ENCODE measurements at regions not wholly inside any gene's neighbourhood (a gene's known extent, or its start where the extent isn't known, plus 50 kb on each side); places are given as distances from the start of the nearest gene placed in this dataset.

GRCh38 chr3:62936626-62937254, 61.5 kb upstream of the CADPS start:
- CTCF ChIA-PET (ENCODE audit: partially characterized antibody) = interaction anchor here (0.8 to 1.7 kb wide), 3 partner anchors 9 to 269 kb away, joined by 3 to 7 read pairs (median 4); no protein-coding TSS in a partner anchor
- Histone ChIP-seq H2BK12ac (ENCODE audit: low read depth, low read length) (no peak overlapping the region), H2BK15ac (ENCODE audit: low read length) (no peak overlapping the region), H3K18ac (ENCODE audit: extremely low read depth, low read length) (no peak overlapping the region), H3K14ac (ENCODE audit: insufficient read length) (no peak overlapping the region), H3K9ac (replicated peaks in 1 of 4; ENCODE audit: extremely low read depth in 1 of 4, low read depth in 3 of 4, low read length in 3 of 4) (no peak overlapping the region), H3K79me2 (ENCODE audit: control insufficient read depth in 1 of 2, insufficient read depth in 2 of 2, low read length in 2 of 2) (no peaks in the 10 kb centered on the region), H4K5ac (ENCODE audit: insufficient read length, low read depth, low read length) (no peak overlapping the region), H4K91ac (replicated peaks; ENCODE audit: insufficient read length, low read length) (no peak overlapping the region), H4K8ac (ENCODE audit: extremely low read depth, insufficient read depth, low read length) (no peak overlapping the region), H3K23ac (ENCODE audit: insufficient read length) (no peak overlapping the region), H4K20me1 (replicated peaks in 1 of 2; ENCODE audit: control insufficient read depth in 1 of 2, insufficient read depth in 2 of 2, low read length in 2 of 2) (no peaks in the 10 kb centered on the region), H3K56ac (replicated peaks; ENCODE audit: insufficient read length, low read depth, low read length) (no peak overlapping the region), H3K79me1 (ENCODE audit: low read depth, low read length) (no peaks in the 10 kb centered on the region), H3K4ac (replicated peaks; ENCODE audit: insufficient read length, low read depth, low read length) (no peak overlapping the region), H2BK20ac (ENCODE audit: low read length) (0 out of 2 replicates have a peak overlapping the region, but pooled peaks have one; percentile 43), H3K36me3 (ENCODE audit: control insufficient read depth in 2 of 4, insufficient read depth in 4 of 4, low read length in 3 of 4) (no peaks in the 10 kb centered on the region), H3K4me1 (replicated peaks in 1 of 4; ENCODE audit: control insufficient read depth in 3 of 4, insufficient read depth in 4 of 4, low read length in 3 of 4) (peaks cover 0 to 11% (median 3%) of the 10 kb centered on the region in 4 experiments; a peak in 4 of 7 replicates), H2BK120ac (replicated peaks; ENCODE audit: low read depth, low read length) (no peak overlapping the region), H3K23me2 (ENCODE audit: low read depth, low read length) (no peaks in the 10 kb centered on the region), H2AFZ (ENCODE audit: low read length) (no peak overlapping the region), H3K4me3 (ENCODE audit: extremely low read depth in 1 of 4, insufficient read depth in 2 of 4, low read depth in 3 of 4, low read length in 4 of 4) (no peak overlapping the region), H2AK5ac (ENCODE audit: low read depth, low read length) (no peak overlapping the region), H3K27ac (ENCODE audit: low read depth, low read length) (no peak overlapping the region), H3K4me2 (ENCODE audit: insufficient read depth in 1 of 2, low read depth in 2 of 2, low read length in 2 of 2) (no peak overlapping the region), H2BK5ac (ENCODE audit: low read depth, low read length) (no peak overlapping the region), H3K9me3 (ENCODE audit: insufficient read depth in 2 of 2, low read depth in 1 of 2, low read length in 1 of 2) (peaks cover 2 to 4% of the 10 kb centered on the region in 2 experiments; a peak in 2 of 4 replicates), H3K27me3 (replicated peaks in 1 of 4; ENCODE audit: control insufficient read depth in 3 of 4, extremely low read depth in 1 of 4, insufficient read depth in 3 of 4, low read length in 3 of 4) (no peaks in the 10 kb centered on the region)
- POLR2A ChIA-PET (ENCODE audit: partially characterized antibody) = interaction anchor here (1.3 to 1.5 kb wide), 2 partner anchors 14 to 19 kb away, joined by 3 read pairs; no protein-coding TSS in a partner anchor
- 91% methylated on average over 5 of the region's 5 CpGs; no CpG with 5 or more reads in 1 of the 2 experiments for WGBS, 2 experiments (ENCODE audit: extremely low coverage in 1 of 2, insufficient coverage in 1 of 2, insufficient read length in 1 of 2, insufficient replicate concordance in 2 of 2, low coverage in 1 of 2, low lambda C conversion rate in 2 of 2, missing lambda C conversion rate in 1 of 2)
- no peak for FAIRE-seq
- no peak for DNase-seq (ENCODE audit: low read depth in 1 of 2, low spot score in 2 of 2)
- TF ChIP-seq RBBP5 (IDR thresholded peaks at IDR 0.05; ENCODE audit: borderline replicate concordance, low read depth, low read length) (no peak), CBX8 (IDR thresholded peaks at IDR 0.05; ENCODE audit: borderline replicate concordance, low read depth, low read length) (no peak), JUN (IDR thresholded peaks at IDR 0.05; ENCODE audit: low read depth, low read length) (no peak), EP300 (IDR thresholded peaks at IDR 0.05; ENCODE audit: borderline replicate concordance in 1 of 2, low read depth in 2 of 2, low read length in 2 of 2) (no peak), CTCF (IDR thresholded peaks at IDR 0.05; ENCODE audit: control extremely low read depth in 1 of 3, insufficient read depth in 1 of 3, low read depth in 1 of 3, low read length in 3 of 3) (no peak), NRF1 (IDR thresholded peaks at IDR 0.05; ENCODE audit: low read depth, low read length) (no peak), TCF12 (IDR thresholded peaks at IDR 0.05; ENCODE audit: low read depth, low read length) (no peak), TAF1 (IDR thresholded peaks at IDR 0.05; ENCODE audit: low read depth, low read length) (no peak)
